ENCODE measurements at regions not wholly inside any gene's neighbourhood (a gene's known extent, or its start where the extent isn't known, plus 50 kb on each side); places are given as distances from the start of the nearest gene placed in this dataset.

DNA sequence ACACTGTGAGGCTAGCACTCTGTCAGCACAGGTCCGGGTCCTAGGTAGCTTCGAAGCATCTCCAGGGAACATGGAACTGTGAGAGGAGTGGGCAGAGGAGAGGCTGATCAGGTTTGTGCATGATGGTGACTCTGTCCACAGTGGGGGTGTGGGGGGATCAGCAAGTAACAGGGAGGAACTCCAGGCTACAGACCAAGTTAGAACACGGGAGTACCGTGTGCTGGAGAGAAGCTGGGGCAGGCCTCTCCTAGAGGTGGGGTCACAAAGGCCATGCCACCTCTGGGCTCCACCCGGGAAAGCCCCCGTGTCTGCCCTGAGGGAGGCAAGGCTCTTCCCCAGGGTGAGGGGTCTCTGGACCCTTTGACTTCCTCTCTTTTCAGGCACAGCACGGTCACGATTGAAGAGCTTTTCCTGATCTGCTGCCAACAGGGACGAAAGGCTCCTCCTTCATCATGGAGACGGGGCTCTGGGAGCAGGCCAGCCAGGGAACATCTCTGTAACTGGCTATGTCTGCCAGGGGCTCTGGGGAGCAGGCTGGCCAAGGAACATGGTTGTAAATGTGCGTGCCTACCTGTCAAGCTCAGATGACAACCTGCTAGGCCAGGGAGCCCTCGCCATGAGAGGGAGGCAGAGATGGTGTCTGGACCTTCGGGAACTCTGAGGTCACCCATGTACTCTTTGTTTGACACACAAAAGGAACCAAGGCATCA lies 1476.1 kb downstream of the BRD1 start:
- H3K9ac ChIP-seq (ENCODE audit: low read length), result no peak overlapping the region
- no peak overlapping the region for H3K27ac ChIP-seq (ENCODE audit: low read depth, low read length)
- H3K36me3 ChIP-seq (ENCODE audit: control insufficient read depth, insufficient read depth, low read length), result no peaks in the 10 kb centered on the region
- H3K27me3 ChIP-seq (ENCODE audit: control insufficient read depth, insufficient read depth, low read length), result no peaks in the 10 kb centered on the region
- H3K4me1 ChIP-seq (ENCODE audit: control insufficient read depth, insufficient read depth, low read length), result no peaks in the 10 kb centered on the region
- H3K4me3 ChIP-seq (ENCODE audit: low read length), result no peak overlapping the region

DNA sequence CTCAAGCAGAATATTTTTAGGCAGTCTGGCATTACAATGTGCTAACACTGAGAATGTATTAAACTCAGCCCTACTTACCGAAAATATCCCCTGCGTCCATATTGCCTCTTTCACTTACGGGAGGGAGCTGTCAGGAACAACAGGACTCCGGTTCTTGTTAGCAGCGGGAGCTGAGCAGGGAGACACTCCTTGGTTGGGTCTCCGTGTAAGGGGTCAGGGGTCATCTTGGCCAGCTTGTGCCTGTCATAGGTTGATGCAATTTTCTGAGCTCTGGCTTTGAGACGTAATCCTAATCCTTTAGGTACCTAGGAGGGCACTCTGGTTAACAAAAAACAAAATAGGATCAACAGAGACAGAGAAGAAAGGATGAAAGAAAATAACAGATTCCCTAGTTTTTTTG lies 1477.2 kb downstream of the BRD1 start:
- Histone ChIP-seq H3K9ac (ENCODE audit: low read length) (no peak overlapping the region), H3K4me3 (ENCODE audit: low read length) (no peak overlapping the region), H3K4me1 (ENCODE audit: control insufficient read depth, insufficient read depth, low read length) (no peaks in the 10 kb centered on the region), H3K36me3 (ENCODE audit: control insufficient read depth, insufficient read depth, low read length) (no peaks in the 10 kb centered on the region), H3K27me3 (ENCODE audit: control insufficient read depth, insufficient read depth, low read length) (no peaks in the 10 kb centered on the region), H3K27ac (ENCODE audit: low read depth, low read length) (no peak overlapping the region)

DNA sequence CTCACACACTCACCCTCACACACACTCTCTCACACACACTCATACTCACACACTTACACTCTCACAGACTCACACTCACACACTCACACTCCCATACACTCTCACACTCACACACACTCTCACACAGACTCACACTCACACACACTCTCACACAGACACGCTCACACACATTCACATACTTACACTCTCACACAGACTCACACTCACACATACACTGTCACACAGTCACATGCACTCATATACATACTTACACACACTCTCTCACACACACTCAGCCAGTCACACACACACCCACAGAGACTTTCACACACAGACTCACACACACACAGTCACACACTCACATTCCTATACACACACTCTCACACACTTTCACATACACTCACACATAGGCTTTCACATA lies 1478.8 kb downstream of the BRD1 start:
- H3K27me3 ChIP-seq (ENCODE audit: control insufficient read depth, insufficient read depth, low read length), result no peaks in the 10 kb centered on the region
- no peak overlapping the region for H3K9ac ChIP-seq (ENCODE audit: low read length)
- no peaks in the 10 kb centered on the region for H3K36me3 ChIP-seq (ENCODE audit: control insufficient read depth, insufficient read depth, low read length)
- no peak overlapping the region for H3K4me3 ChIP-seq (ENCODE audit: low read length)
- H3K27ac ChIP-seq (ENCODE audit: low read depth, low read length), result no peak overlapping the region
- no peaks in the 10 kb centered on the region for H3K4me1 ChIP-seq (ENCODE audit: control insufficient read depth, insufficient read depth, low read length)

DNA sequence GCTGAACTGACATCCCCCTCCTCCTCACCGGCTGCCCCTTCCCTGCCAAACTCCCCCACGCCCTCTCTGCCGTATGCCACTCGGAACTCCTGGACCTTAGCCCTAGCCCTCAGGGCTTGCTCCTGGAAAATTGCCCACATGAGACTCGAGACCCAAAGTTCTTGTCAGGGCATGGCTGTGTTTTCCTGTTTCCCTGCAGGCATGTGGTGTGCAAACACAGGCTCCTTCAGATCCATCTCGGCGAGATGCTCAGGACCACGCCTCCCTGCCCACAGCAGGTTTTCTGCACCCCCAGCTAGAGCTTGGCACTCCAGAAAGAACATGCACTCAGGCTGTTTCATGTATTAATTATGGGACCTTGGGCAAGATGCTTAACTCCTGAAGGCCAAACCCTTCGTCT lies 1480.4 kb downstream of the BRD1 start:
- Histone ChIP-seq H3K27me3 (ENCODE audit: control insufficient read depth, insufficient read depth, low read length) (no peaks in the 10 kb centered on the region), H3K27ac (ENCODE audit: low read depth, low read length) (no peak overlapping the region), H3K9ac (ENCODE audit: low read length) (no peak overlapping the region), H3K36me3 (ENCODE audit: control insufficient read depth, insufficient read depth, low read length) (no peaks in the 10 kb centered on the region), H3K4me1 (ENCODE audit: control insufficient read depth, insufficient read depth, low read length) (no peaks in the 10 kb centered on the region), H3K4me3 (ENCODE audit: low read length) (no peak overlapping the region)

DNA sequence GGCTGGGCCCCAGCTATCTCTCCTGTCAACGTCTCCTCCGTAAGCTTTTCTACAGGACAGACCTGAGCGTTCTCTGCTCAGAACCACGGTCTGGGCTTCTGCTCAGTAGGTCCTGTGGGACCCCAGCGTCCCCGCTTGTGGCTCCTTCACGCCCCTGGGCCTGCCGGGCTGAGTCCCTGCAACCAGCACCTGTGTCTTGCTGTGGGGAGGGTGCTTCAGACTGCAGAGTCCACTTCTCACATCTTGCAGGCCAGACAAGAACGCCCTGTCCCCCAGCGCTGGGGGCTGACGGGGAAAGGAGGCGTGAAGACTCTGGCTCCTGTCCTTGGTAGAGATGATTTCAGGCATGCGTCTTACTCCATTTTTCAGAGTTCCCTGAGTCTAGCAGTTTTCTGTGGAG lies 1480.8 kb downstream of the BRD1 start:
- Histone ChIP-seq H3K4me3 (ENCODE audit: low read length) (no peak overlapping the region), H3K36me3 (ENCODE audit: control insufficient read depth, insufficient read depth, low read length) (no peaks in the 10 kb centered on the region), H3K9ac (ENCODE audit: low read length) (no peak overlapping the region), H3K27me3 (ENCODE audit: control insufficient read depth, insufficient read depth, low read length) (no peaks in the 10 kb centered on the region), H3K27ac (ENCODE audit: low read depth, low read length) (no peak overlapping the region), H3K4me1 (ENCODE audit: control insufficient read depth, insufficient read depth, low read length) (no peaks in the 10 kb centered on the region)

DNA sequence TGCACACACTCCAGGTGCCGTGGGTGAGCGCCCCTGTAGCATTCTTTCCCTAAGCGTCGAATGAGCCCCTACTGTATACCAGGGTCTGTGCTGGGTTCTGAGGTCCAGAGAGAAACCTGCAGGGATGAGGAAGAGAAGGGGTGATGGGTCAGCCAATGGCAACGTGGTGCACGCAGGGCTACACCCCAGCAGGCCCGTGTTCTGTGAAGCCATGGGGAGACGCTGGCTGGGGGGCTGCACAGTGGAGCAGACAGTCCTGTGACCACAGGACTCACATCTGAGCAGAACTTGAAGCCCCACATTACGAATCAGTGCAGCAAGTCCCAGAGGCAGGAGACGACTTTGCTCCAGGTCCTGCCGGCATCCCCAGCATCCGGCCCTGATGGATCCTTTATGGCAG lies 1481.4 kb downstream of the BRD1 start:
- no peak overlapping the region for H3K27ac ChIP-seq (ENCODE audit: low read depth, low read length)
- no peak overlapping the region for H3K4me3 ChIP-seq (ENCODE audit: low read length)
- H3K27me3 ChIP-seq (ENCODE audit: control insufficient read depth, insufficient read depth, low read length), result no peaks in the 10 kb centered on the region
- H3K36me3 ChIP-seq (ENCODE audit: control insufficient read depth, insufficient read depth, low read length), result no peaks in the 10 kb centered on the region
- H3K4me1 ChIP-seq (ENCODE audit: control insufficient read depth, insufficient read depth, low read length), result no peaks in the 10 kb centered on the region
- no peak overlapping the region for H3K9ac ChIP-seq (ENCODE audit: low read length)

DNA sequence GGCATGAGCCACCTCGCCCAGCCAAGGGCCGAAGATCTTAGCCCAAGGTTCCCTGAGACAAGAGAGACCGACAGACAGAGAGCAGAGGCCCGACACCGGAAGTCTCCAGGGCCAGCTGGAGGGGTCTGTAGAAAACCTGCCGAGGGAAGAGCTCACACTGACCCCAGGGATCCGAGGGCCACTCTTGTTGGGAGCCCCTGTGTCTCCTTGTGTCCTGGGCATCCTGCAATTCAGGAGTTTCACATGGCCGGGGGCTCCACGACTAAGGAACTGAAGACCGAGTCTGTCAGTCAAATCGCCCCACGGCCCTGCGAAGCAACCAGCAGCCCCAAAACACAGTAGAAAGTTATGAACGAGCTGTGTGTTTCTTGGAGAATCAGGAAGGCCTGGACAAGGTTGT lies 1482.0 kb downstream of the BRD1 start:
- H3K4me3 ChIP-seq (ENCODE audit: low read length), result no peak overlapping the region
- no peak overlapping the region for H3K9ac ChIP-seq (ENCODE audit: low read length)
- H3K27ac ChIP-seq (ENCODE audit: low read depth, low read length), result no peak overlapping the region
- no peaks in the 10 kb centered on the region for H3K4me1 ChIP-seq (ENCODE audit: control insufficient read depth, insufficient read depth, low read length)
- H3K36me3 ChIP-seq (ENCODE audit: control insufficient read depth, insufficient read depth, low read length), result no peaks in the 10 kb centered on the region
- no peaks in the 10 kb centered on the region for H3K27me3 ChIP-seq (ENCODE audit: control insufficient read depth, insufficient read depth, low read length)

DNA sequence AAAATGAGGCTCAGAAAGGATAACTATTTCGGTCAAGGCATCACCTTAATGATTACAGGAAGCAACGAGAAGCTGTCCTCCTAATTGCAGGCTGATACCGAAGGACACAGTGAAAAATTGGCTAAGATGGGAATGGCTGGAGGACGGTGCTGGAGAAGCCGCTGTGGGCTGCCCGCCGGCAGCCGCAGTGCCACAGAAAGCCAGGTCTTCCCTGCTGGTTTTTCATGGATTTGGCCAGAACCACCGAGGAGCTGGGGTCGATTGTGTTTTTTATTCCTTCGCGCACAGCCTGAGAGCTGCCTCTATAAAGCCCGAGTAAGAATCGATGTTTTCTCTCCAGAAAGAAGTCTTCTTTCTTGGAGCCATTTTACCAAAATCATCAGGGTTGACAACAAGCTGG lies 1484.2 kb downstream of the BRD1 start:
- Histone ChIP-seq H3K36me3 (ENCODE audit: control insufficient read depth, insufficient read depth, low read length) (no peaks in the 10 kb centered on the region), H3K4me1 (ENCODE audit: control insufficient read depth, insufficient read depth, low read length) (no peaks in the 10 kb centered on the region), H3K4me3 (ENCODE audit: low read length) (no peak overlapping the region), H3K27me3 (ENCODE audit: control insufficient read depth, insufficient read depth, low read length) (no peaks in the 10 kb centered on the region), H3K9ac (ENCODE audit: low read length) (no peak overlapping the region), H3K27ac (ENCODE audit: low read depth, low read length) (no peak overlapping the region)

DNA sequence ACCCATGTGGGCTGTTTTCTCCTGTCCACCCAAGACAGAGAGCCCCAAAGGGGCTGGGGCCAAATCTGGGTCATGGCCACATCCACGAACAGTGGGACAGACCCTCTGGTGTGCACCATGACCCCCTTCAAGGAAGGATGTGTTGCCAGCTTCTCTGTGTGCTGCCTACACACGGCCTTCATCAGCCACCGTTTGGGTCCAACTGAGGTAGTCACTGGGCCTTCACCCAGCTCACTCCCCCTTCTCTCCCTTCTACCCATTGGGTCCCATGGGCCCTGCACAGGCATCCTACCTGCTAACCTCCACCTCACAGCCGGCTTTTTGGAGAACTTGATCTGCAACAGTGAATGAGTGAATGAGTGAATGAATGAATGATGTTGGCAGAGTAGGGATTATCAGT lies 1484.9 kb downstream of the BRD1 start:
- H3K36me3 ChIP-seq (ENCODE audit: control insufficient read depth, insufficient read depth, low read length), result no peaks in the 10 kb centered on the region
- no peaks in the 10 kb centered on the region for H3K27me3 ChIP-seq (ENCODE audit: control insufficient read depth, insufficient read depth, low read length)
- H3K9ac ChIP-seq (ENCODE audit: low read length), result no peak overlapping the region
- H3K4me3 ChIP-seq (ENCODE audit: low read length), result no peak overlapping the region
- no peak overlapping the region for H3K27ac ChIP-seq (ENCODE audit: low read depth, low read length)
- H3K4me1 ChIP-seq (ENCODE audit: control insufficient read depth, insufficient read depth, low read length), result no peaks in the 10 kb centered on the region

DNA sequence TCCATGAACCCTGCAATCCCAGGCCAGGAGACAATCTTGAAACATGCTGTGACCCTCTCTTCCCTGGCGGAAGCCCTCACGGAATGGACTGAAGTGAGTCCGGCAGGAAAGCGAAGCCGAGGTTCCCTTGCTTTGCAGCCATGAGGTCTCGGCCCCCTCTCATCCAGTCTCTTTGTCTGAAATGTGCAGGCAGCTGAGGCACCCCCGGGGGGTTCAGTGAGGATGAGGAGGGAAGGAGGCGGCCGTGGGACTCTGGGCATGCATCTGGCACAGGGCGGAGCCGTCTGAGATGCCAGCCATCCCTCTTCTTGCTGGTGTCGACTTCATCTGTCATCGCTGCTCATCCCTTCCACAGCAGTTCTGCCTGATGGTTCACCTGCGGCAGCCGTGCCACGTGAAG lies 1485.7 kb downstream of the BRD1 start:
- Histone ChIP-seq H3K4me3 (ENCODE audit: low read length) (no peak overlapping the region), H3K27ac (ENCODE audit: low read depth, low read length) (no peak overlapping the region), H3K36me3 (ENCODE audit: control insufficient read depth, insufficient read depth, low read length) (no peaks in the 10 kb centered on the region), H3K27me3 (ENCODE audit: control insufficient read depth, insufficient read depth, low read length) (no peaks in the 10 kb centered on the region), H3K9ac (ENCODE audit: low read length) (no peak overlapping the region), H3K4me1 (ENCODE audit: control insufficient read depth, insufficient read depth, low read length) (no peaks in the 10 kb centered on the region)

DNA sequence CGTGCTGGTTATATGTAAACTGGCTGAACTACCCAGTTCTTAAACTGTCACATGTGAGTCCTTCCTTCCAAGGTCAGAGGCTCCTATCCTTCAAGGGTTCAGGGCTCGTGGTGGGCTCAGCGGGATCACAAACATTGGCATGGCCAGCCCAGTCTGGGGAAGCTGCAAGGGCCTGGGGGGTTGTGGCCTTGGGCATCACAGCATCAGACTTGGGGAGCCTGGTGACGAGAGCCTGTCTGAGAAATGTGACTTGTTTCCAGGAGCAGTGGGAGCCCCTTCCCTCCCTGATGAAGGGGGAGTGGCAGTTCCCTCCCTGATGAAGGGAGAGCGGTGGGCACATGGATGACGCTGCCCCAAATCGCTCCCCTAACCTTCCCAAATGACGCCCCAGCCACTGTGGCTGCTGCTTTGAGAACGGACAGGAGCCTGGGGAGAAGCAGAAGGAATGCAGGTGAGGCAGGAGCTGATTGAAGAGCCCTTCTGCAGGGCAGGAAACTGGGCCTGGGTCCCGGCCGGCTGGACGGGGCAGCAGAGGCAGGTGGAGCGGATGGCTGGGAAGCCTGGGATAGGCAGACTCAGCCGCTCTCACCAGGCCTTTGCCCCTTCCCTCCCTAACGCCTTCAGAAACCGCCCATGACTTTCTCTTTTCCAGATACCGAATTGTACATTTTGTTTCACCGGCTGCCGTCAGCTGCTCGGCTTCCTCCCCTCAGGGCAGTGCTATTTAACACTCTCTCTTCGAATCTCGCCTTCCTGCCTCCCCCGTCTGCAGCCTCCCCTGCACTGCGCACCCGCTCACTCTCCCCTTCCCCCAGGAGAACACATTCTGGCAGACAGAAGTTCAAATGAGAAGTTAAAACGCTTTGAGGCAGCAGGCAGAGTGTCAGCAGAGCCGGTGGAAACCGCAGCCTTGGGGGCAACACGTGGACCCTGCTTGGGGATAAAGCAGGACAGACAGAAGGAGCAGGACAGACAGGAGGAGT lies 1486.7 kb downstream of the BRD1 start:
- H3K36me3 ChIP-seq (ENCODE audit: control insufficient read depth, insufficient read depth, low read length), result no peaks in the 10 kb centered on the region
- H3K27ac ChIP-seq (ENCODE audit: low read depth, low read length), result no peak overlapping the region
- no peaks in the 10 kb centered on the region for H3K4me1 ChIP-seq (ENCODE audit: control insufficient read depth, insufficient read depth, low read length)
- no peak overlapping the region for H3K9ac ChIP-seq (ENCODE audit: low read length)
- no peaks in the 10 kb centered on the region for H3K27me3 ChIP-seq (ENCODE audit: control insufficient read depth, insufficient read depth, low read length)
- no peak overlapping the region for H3K4me3 ChIP-seq (ENCODE audit: low read length)

DNA sequence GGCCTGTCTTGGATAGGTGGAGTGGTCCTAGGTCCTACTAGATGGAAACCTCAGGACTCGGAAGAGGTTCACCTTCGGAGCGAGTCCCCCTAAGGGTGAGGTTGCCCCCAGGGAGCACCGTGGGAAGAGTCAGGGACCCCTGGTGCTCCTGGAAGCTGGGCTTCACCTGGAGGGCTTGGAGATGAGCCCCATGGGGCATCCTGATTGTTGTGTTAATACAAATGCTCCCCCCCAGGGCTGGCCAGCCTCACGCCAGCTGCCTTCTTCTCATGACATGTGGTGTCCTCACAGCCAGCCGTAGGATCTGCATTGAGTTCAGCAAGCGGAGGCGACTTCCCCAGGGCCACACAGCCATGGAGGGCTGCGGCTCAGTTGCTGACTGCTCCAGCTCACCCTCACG lies 1487.5 kb downstream of the BRD1 start:
- no peaks in the 10 kb centered on the region for H3K36me3 ChIP-seq (ENCODE audit: control insufficient read depth, insufficient read depth, low read length)
- H3K27me3 ChIP-seq (ENCODE audit: control insufficient read depth, insufficient read depth, low read length), result no peaks in the 10 kb centered on the region
- H3K4me3 ChIP-seq (ENCODE audit: low read length), result no peak overlapping the region
- no peak overlapping the region for H3K27ac ChIP-seq (ENCODE audit: low read depth, low read length)
- H3K9ac ChIP-seq (ENCODE audit: low read length), result no peak overlapping the region
- H3K4me1 ChIP-seq (ENCODE audit: control insufficient read depth, insufficient read depth, low read length), result no peaks in the 10 kb centered on the region
